ENCODE measurements at regions not wholly inside any gene's neighbourhood (a gene's known extent, or its start where the extent isn't known, plus 50 kb on each side); places are given as distances from the start of the nearest gene placed in this dataset.

DNA sequence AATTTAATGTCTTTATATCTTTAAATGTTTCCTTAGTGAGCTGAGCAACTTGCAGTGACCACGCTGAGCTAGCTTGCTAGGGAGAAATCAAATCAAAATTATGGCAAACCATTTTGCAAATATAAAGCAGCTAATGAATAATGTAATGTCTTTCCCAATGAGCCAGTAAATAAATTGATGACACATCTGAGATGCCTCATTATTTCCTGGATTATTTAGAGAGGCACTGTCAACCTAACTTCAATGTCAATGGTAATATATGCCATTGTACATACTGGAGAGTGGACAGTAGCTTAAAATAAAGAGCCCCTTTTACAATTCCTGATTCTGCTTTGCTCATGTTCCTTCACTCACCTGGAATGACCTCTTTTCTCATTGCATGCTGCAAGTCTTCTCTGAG is 182.6 kb downstream of the PHLDA1 start:
- TF ChIP-seq, protein P1, sequence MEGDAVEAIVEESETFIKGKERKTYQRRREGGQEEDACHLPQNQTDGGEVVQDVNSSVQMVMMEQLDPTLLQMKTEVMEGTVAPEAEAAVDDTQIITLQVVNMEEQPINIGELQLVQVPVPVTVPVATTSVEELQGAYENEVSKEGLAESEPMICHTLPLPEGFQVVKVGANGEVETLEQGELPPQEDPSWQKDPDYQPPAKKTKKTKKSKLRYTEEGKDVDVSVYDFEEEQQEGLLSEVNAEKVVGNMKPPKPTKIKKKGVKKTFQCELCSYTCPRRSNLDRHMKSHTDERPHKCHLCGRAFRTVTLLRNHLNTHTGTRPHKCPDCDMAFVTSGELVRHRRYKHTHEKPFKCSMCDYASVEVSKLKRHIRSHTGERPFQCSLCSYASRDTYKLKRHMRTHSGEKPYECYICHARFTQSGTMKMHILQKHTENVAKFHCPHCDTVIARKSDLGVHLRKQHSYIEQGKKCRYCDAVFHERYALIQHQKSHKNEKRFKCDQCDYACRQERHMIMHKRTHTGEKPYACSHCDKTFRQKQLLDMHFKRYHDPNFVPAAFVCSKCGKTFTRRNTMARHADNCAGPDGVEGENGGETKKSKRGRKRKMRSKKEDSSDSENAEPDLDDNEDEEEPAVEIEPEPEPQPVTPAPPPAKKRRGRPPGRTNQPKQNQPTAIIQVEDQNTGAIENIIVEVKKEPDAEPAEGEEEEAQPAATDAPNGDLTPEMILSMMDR (conservative IDR thresholded peaks at IDR 0.05 in 1 of 2, IDR thresholded peaks at IDR 0.05 in 1 of 2; ENCODE audit: low read depth in 1 of 2, low read length in 2 of 2): no peak
- no peak for TF ChIP-seq EZH2 (IDR thresholded peaks at IDR 0.05; ENCODE audit: low read length, missing control alignments)
